ENCODE measurements at regions not wholly inside any gene's neighbourhood (a gene's known extent, or its start where the extent isn't known, plus 50 kb on each side); places are given as distances from the start of the nearest gene placed in this dataset.

- TF ChIP-seq, protein P1, sequence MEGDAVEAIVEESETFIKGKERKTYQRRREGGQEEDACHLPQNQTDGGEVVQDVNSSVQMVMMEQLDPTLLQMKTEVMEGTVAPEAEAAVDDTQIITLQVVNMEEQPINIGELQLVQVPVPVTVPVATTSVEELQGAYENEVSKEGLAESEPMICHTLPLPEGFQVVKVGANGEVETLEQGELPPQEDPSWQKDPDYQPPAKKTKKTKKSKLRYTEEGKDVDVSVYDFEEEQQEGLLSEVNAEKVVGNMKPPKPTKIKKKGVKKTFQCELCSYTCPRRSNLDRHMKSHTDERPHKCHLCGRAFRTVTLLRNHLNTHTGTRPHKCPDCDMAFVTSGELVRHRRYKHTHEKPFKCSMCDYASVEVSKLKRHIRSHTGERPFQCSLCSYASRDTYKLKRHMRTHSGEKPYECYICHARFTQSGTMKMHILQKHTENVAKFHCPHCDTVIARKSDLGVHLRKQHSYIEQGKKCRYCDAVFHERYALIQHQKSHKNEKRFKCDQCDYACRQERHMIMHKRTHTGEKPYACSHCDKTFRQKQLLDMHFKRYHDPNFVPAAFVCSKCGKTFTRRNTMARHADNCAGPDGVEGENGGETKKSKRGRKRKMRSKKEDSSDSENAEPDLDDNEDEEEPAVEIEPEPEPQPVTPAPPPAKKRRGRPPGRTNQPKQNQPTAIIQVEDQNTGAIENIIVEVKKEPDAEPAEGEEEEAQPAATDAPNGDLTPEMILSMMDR (IDR thresholded peaks at IDR 0.05) = no peak
- TF ChIP-seq, protein P2, sequence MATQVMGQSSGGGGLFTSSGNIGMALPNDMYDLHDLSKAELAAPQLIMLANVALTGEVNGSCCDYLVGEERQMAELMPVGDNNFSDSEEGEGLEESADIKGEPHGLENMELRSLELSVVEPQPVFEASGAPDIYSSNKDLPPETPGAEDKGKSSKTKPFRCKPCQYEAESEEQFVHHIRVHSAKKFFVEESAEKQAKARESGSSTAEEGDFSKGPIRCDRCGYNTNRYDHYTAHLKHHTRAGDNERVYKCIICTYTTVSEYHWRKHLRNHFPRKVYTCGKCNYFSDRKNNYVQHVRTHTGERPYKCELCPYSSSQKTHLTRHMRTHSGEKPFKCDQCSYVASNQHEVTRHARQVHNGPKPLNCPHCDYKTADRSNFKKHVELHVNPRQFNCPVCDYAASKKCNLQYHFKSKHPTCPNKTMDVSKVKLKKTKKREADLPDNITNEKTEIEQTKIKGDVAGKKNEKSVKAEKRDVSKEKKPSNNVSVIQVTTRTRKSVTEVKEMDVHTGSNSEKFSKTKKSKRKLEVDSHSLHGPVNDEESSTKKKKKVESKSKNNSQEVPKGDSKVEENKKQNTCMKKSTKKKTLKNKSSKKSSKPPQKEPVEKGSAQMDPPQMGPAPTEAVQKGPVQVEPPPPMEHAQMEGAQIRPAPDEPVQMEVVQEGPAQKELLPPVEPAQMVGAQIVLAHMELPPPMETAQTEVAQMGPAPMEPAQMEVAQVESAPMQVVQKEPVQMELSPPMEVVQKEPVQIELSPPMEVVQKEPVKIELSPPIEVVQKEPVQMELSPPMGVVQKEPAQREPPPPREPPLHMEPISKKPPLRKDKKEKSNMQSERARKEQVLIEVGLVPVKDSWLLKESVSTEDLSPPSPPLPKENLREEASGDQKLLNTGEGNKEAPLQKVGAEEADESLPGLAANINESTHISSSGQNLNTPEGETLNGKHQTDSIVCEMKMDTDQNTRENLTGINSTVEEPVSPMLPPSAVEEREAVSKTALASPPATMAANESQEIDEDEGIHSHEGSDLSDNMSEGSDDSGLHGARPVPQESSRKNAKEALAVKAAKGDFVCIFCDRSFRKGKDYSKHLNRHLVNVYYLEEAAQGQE (IDR thresholded peaks at IDR 0.05; ENCODE audit: insufficient read depth in 1 of 2, low read depth in 2 of 2, low read length in 1 of 2) = no peak
- TF ChIP-seq POLR2AphosphoS5 (IDR thresholded peaks at IDR 0.05; ENCODE audit: low read depth, low read length) = no peak
These were observed 53.1 kb upstream of the GIMD1 start for GRCh38 chr4:106421441-106422296.

All from Panc1 (cell line).